ENCODE measurements at regions not wholly inside any gene's neighbourhood (a gene's known extent, or its start where the extent isn't known, plus 50 kb on each side); places are given as distances from the start of the nearest gene placed in this dataset.

DNA sequence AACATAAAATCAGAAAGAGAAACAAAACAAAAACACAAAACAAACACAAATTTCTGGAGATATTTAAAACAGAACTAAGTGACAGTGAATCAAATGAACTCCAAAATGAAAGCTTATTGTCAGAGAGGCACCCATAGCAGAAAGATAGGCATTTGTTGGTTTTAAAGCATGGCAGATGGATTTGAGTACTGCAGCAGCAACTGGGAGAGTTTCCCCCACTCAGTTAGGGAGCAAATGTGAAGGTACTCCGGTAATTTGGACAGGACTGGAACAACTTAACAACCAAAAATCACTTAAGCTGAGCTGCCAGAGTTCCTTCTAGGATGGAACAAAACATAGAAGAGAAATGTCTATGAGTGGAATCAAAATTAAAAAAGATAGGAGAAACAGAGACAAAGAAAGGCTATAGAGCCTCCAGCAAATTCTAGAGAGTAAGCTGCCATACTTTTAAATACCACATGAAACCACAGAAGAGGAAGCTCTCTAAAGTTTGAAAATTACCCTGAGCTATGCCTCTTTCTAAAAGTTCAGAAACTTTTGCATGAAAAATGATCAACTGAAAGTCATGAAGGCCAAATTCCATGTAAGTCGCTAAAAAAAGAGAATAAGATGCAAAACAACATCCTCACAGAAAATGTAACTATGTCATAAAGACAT, 1248.3 kb upstream of the USP15 start:
- ATAC-seq (ENCODE audit: low read depth in 2 of 2) (no peak), DNase-seq (no peak)
- peaks cover 0 to 15% (median 2%) of the 10 kb centered on the region in 7 donors for H3K9me3 Mint-ChIP-seq
- H3K4me1 Mint-ChIP-seq: no peaks in the 10 kb centered on the region
- no peaks in the 10 kb centered on the region for H3K36me3 Mint-ChIP-seq
- no peak overlapping the region for H3K4me3 Mint-ChIP-seq
- H3K27ac Mint-ChIP-seq: no peak overlapping the region
- H3K27me3 Mint-ChIP-seq: no peaks in the 10 kb centered on the region

DNA sequence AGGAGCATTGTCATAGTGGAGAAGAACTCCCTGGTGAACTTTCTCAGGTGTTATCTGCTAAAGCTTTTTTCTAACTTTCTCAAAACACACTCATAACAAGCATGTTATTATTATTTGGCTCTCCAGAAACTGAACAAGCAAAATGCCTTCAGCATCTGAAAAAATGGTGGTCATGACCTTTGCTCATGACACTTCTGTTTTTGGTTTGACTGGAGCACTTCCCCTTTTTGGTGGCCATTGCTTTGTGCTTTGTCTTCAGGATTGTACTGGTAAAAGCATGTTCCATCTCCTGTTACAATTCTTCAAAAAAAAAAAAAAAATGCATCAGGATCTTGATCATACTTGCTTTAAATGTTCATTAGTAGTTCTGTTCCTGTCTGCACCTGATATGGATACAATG, 1241.6 kb upstream of the USP15 start:
- H3K27me3 Mint-ChIP-seq: no peaks in the 10 kb centered on the region
- no peak for ATAC-seq (ENCODE audit: low read depth in 2 of 2)
- H3K27ac Mint-ChIP-seq: no peak overlapping the region
- no peak for DNase-seq
- H3K9me3 Mint-ChIP-seq: peaks cover 0 to 25% (median 8%) of the 10 kb centered on the region in 7 donors
- H3K36me3 Mint-ChIP-seq: no peaks in the 10 kb centered on the region
- H3K4me1 Mint-ChIP-seq: no peaks in the 10 kb centered on the region
- H3K4me3 Mint-ChIP-seq: no peak overlapping the region

DNA sequence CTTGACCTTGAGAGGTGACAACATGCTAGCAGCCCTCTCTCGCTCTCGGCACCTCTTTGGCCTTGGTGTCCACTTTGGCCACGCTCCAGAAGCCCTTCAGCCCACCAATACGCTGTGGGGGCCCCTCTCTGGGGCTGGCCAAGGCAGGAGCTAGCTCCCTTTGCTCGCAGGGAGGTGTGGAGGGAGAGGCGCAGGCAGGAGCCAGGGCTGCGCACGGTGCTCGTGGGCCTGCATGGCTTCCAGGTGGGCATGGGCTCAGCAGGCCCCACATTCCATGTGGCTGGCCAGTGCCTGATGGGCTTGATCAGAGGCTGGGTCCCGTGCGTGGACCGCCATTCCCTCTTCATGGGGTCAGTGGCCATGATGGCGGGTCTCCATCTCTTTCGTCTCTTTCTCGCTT, 1237.0 kb upstream of the USP15 start:
- no peak overlapping the region for H3K4me3 Mint-ChIP-seq
- no peaks in the 10 kb centered on the region for H3K4me1 Mint-ChIP-seq
- no peaks in the 10 kb centered on the region for H3K27me3 Mint-ChIP-seq
- H3K27ac Mint-ChIP-seq: no peak overlapping the region
- no peaks in the 10 kb centered on the region for H3K36me3 Mint-ChIP-seq
- DNase-seq (no peak), ATAC-seq (ENCODE audit: low read depth in 2 of 2) (no peak)
- peaks cover 0 to 17% (median 12%) of the 10 kb centered on the region in 7 donors for H3K9me3 Mint-ChIP-seq

DNA sequence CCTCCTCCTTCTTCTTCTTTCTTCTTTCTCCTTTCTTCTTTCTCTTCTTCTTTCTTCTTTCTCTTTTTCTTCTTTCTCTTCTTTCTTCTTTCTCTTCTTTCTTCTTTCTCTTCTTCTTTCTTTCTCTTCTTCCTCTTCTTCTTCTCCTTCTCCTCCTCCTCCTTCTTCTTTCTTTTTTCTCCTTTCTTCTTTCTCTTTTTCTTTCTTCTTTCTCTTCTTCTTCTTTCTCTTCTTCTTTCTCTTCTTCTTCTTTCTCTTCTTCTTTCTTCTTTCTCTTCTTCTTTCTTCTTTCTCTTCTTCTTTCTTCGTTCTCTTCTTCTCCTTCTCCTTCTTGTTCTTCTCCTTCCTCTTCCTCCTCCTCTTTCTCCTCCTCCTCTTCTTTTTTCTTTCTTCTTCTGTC, 1230.7 kb upstream of the USP15 start:
- Mint-ChIP-seq H3K36me3 (no peaks in the 10 kb centered on the region), H3K9me3 (peaks cover 4 to 33% (median 11%) of the 10 kb centered on the region in 7 donors), H3K27ac (no peak overlapping the region), H3K27me3 (no peaks in the 10 kb centered on the region), H3K4me3 (no peak overlapping the region), H3K4me1 (no peaks in the 10 kb centered on the region)
- no peak for ATAC-seq (ENCODE audit: low read depth in 2 of 2)
- no peak for DNase-seq

DNA sequence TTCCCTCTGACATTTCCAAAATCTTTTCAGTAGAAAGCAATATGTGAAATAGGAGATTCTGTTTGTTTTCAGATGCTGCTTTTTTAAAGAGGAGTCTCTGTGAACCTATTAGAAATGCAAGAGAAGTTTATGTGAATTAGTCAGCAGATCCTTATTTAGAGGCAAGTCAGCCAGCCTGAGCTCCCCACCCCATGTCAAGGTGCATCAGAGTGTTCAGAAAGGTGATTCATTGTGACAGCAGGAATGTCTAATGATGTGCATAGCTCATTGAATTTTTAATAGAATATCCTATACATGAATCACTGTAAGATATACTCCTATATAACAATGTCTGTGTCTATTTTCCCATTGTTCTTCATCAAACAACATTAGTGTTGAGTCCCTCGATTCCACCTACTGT, 1222.4 kb upstream of the USP15 start:
- Mint-ChIP-seq H3K9me3 (peaks cover 2 to 6% (median 5%) of the 10 kb centered on the region in 7 donors), H3K27ac (no peak overlapping the region), H3K36me3 (no peaks in the 10 kb centered on the region), H3K4me1 (no peaks in the 10 kb centered on the region), H3K27me3 (no peaks in the 10 kb centered on the region), H3K4me3 (no peak overlapping the region)
- ATAC-seq (ENCODE audit: low read depth in 2 of 2) (no peak), DNase-seq (no peak)

DNA sequence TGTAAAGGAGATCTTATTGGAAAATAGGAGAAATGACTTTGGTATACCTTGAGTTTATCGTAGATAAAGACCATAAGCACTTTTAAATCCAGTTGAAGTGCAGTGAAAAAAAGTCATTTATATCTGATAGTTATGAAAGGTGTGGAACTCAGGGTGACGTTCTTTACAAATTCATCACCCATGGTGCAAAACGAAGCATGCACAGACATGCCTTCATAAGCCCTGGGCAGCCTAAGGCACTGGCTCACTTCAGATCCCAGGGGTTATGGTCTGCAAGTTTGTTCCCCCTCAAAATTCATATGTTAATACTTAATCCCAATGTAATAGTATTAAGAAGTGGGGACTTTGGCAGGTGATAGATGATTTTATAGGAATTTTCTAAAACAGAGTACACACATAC, 1216.4 kb upstream of the USP15 start:
- DNase-seq (no peak), ATAC-seq (ENCODE audit: low read depth in 2 of 2) (no peak)
- Mint-ChIP-seq H3K4me1 (no peaks in the 10 kb centered on the region), H3K27me3 (no peaks in the 10 kb centered on the region), H3K4me3 (no peak overlapping the region), H3K36me3 (no peaks in the 10 kb centered on the region), H3K27ac (no peak overlapping the region), H3K9me3 (peaks cover 0 to 7% (median 3%) of the 10 kb centered on the region in 7 donors)

DNA sequence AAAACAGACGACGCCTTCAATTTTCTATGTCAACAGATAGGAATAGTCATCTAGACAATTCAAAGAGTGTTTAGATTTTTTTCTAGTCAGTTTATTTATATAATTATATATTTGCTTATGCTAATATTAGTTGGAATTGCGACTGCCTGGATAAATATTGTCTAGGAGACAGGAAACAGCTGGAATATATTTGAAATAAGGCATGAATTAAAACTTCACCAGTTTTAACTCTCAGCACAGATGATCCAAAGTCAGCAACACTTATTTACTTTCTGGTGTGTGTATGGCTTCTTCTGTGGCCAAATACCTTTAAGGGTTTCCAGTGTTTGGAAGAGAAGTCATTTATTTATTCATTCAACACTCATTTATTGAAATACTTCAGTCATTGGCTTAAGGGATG, 1215.4 kb upstream of the USP15 start:
- Mint-ChIP-seq H3K27ac (no peak overlapping the region), H3K4me1 (no peaks in the 10 kb centered on the region), H3K36me3 (no peaks in the 10 kb centered on the region), H3K27me3 (no peaks in the 10 kb centered on the region), H3K9me3 (peaks cover 0 to 7% (median 3%) of the 10 kb centered on the region in 7 donors), H3K4me3 (no peak overlapping the region)
- ATAC-seq (ENCODE audit: low read depth in 2 of 2): no peak
- no peak for DNase-seq

DNA sequence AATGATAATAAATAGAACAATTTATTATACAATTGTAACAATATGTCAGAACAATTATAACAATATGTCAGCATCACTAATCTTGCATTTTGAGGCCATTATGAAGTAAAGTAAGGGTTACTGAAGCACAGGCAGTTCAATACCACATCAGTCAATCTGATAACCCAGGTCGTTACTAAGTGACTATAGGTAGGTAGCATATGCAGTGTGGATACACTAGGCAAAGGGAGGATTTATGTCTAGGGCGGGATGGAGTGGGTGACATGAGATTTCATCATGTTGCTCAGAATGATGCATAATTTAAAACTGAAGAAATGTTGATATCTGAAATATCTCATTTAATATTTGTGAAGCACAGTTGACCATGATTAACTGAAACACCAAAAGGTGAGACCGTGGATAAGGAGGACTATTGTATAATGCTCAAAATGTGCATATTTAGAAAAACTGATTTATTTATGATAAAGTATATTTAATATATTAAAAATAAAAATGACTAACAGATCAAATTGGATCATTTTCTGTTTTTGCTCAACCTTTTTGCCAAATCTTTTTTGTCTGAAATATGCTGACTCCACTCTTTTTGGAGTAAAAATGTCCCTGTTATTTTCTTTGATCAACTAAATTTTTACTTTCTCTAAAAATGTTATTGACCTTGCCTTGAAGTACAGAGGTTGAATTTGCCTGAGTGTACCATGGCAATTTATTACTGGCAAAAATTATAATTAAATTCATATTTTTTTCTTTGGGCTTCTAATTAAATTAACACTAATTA, 1189.4 kb upstream of the USP15 start:
- no peak overlapping the region for H3K27ac Mint-ChIP-seq
- H3K4me1 Mint-ChIP-seq: no peaks in the 10 kb centered on the region
- no peak overlapping the region for H3K4me3 Mint-ChIP-seq
- peaks cover 0 to under 1% (median 0%) of the 10 kb centered on the region in 7 donors for H3K9me3 Mint-ChIP-seq
- no peaks in the 10 kb centered on the region for H3K27me3 Mint-ChIP-seq
- DNase-seq: no peak
- no peak for ATAC-seq (ENCODE audit: low read depth in 2 of 2)
- H3K36me3 Mint-ChIP-seq: no peaks in the 10 kb centered on the region

DNA sequence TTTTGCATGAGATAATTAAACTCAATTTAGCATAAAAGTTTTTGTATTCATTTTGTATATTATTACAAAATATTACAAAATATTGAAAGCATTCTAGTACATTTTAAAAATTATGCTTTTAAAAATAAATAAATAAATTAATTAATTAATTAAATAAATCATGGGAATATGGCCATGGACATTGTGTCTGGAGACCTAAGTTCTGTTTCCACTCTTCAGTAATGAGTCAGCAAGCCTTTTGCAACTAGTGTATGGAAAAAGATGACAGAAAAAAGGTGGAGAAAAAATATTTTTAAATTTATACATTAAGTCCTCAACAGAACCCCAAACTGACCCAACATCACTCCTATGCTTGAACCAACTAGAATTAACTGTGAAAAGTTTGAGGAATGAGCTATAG, 1187.5 kb upstream of the USP15 start:
- Mint-ChIP-seq H3K9me3 (peaks cover 0 to 7% (median 0%) of the 10 kb centered on the region in 7 donors), H3K27me3 (no peaks in the 10 kb centered on the region), H3K4me1 (no peaks in the 10 kb centered on the region), H3K27ac (no peak overlapping the region), H3K4me3 (no peak overlapping the region), H3K36me3 (no peaks in the 10 kb centered on the region)
- DNase-seq (no peak), ATAC-seq (ENCODE audit: low read depth in 2 of 2) (no peak)

DNA sequence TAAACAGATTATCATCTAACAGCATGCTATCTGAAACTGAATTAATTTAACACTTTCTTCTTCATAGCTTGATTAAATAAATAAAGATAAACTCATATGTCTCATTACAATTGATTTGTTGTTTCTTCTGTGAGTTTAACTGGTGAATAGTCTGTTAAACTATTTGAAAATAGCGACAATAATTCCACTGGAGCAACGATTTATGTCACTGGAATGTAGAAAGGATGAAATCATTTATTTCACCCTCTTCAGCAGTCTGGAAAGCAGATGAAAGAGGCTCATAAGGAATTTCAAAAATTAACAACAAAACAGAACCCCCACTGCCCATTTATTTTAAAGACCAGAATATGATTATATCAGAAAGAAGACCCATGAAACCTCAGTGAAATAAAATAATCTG, 1165.1 kb upstream of the USP15 start:
- DNase-seq (no peak), ATAC-seq (ENCODE audit: low read depth in 2 of 2) (no peak)
- H3K9me3 Mint-ChIP-seq: peaks cover 0 to 23% (median 2%) of the 10 kb centered on the region in 7 donors
- H3K4me1 Mint-ChIP-seq: no peaks in the 10 kb centered on the region
- H3K4me3 Mint-ChIP-seq: no peak overlapping the region
- no peaks in the 10 kb centered on the region for H3K27me3 Mint-ChIP-seq
- no peak overlapping the region for H3K27ac Mint-ChIP-seq
- no peaks in the 10 kb centered on the region for H3K36me3 Mint-ChIP-seq

DNA sequence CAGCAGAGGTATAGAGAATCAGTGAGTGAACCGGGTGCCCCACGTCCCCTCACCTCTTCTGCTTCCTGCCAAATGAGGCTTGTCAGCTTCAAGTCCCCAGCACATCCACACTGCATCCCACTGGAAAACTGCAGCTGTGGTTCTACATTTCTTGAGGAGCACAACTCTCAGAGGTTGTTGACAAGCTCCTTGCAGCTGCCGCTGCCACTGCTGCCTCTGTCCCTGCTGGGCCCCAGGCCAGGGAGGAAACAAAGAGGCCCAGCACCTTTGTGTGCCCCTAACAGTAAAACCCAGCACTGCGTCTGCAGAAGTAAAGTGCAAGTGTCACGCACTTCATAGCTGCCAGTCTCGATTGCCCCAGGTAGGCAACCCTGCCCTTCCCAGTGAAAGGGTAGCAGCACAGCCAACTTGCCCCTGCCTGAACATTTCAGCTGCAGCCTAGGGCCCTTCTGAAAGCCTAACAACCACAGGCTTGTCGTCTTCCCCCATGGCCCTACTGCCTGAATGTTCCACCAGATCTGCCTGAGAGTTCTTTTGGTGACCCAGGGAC, 1162.1 kb upstream of the USP15 start:
- H3K27ac Mint-ChIP-seq: no peak overlapping the region
- ATAC-seq (ENCODE audit: low read depth in 2 of 2) (no peak), DNase-seq (no peak)
- H3K36me3 Mint-ChIP-seq: no peaks in the 10 kb centered on the region
- H3K9me3 Mint-ChIP-seq: peaks cover 3 to 33% (median 6%) of the 10 kb centered on the region in 7 donors
- no peaks in the 10 kb centered on the region for H3K4me1 Mint-ChIP-seq
- no peak overlapping the region for H3K4me3 Mint-ChIP-seq
- H3K27me3 Mint-ChIP-seq: no peaks in the 10 kb centered on the region

DNA sequence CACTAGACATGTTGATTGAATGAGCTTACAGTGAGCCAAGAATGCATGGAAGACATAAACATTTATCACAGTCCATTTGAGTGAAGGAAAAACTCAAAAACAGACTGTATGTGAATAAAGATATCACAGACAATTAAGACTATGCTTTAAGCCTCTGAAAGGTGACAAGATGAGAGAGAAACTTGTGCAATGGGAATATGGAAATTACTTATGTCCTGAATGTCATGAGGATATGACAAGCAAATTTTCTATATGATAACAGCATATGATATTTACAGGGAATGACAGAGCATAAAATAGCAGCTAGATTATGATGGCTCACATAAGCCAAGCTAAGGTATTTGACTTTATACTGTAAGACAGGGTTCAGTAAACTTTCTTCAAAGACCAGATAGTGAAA, 1153.1 kb upstream of the USP15 start:
- peaks cover 5 to 40% (median 11%) of the 10 kb centered on the region in 7 donors for H3K9me3 Mint-ChIP-seq
- H3K27me3 Mint-ChIP-seq: no peaks in the 10 kb centered on the region
- no peaks in the 10 kb centered on the region for H3K36me3 Mint-ChIP-seq
- no peaks in the 10 kb centered on the region for H3K4me1 Mint-ChIP-seq
- DNase-seq (no peak), ATAC-seq (ENCODE audit: low read depth in 2 of 2) (no peak)
- no peak overlapping the region for H3K4me3 Mint-ChIP-seq
- no peak overlapping the region for H3K27ac Mint-ChIP-seq

DNA sequence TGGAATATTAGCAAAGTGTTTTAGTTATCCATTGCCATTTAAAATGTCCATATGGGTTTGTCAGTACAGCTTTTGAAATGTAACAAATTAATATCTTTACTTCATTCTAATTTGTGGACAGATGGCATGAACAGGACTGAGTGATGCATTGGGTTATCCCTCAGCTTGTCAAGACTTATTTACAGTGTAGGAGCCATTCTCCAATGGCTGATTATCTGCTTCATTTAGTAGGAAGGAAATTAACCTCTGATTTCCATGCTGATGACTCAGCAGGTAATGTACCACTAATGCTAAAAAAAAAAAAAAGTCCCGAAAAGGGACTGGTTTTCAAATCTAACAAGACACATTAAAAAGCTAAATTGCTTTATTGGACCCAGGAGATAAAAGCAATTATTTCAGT, 1149.0 kb upstream of the USP15 start:
- no peak overlapping the region for H3K27ac Mint-ChIP-seq
- no peaks in the 10 kb centered on the region for H3K27me3 Mint-ChIP-seq
- no peaks in the 10 kb centered on the region for H3K4me1 Mint-ChIP-seq
- ATAC-seq (ENCODE audit: low read depth in 2 of 2): no peak
- H3K4me3 Mint-ChIP-seq: no peak overlapping the region
- peaks cover 4 to 23% (median 6%) of the 10 kb centered on the region in 7 donors for H3K9me3 Mint-ChIP-seq
- H3K36me3 Mint-ChIP-seq: no peaks in the 10 kb centered on the region
- DNase-seq: no peak
